RWPE2 (cell line): ENCODE measurements at regions not wholly inside any gene's neighbourhood (a gene's known extent, or its start where the extent isn't known, plus 50 kb on each side); places are given as distances from the start of the nearest gene placed in this dataset.

Source experiments
- ATAC-seq: fragments of 200-7000 bp; cut with Tn5 transposase; 3 replicates; pipeline ENCODE4 v1.9.1; 2021; ENCODE audit warnings: low read depth
- DNase-seq: peaks from one replicate; pipeline ENCODE4 v3.0.0-alpha.2; 2020; ENCODE audit warnings: low spot score
- H3K27ac ChIP-seq: fragments of 450-650 bp; 2 replicates; pipeline ENCODE4 v1.5.1; 2017; ENCODE audit warnings: mild to moderate bottlenecking; ENCODE audit not compliant: poor library complexity, severe bottlenecking
- H3K27me3 ChIP-seq: fragments of 250-450 bp; sonication (Bioruptor Pico); 2 replicates; pipeline ENCODE4 v1.5.1; 2021; ENCODE audit warnings: mild to moderate bottlenecking, moderate library complexity; ENCODE audit not compliant: insufficient read depth, poor library complexity, severe bottlenecking
- H3K36me3 ChIP-seq: fragments of 250-450 bp; sonication (Bioruptor Pico); 2 replicates; pipeline ENCODE4 v1.5.1; 2020; ENCODE audit warnings: low read depth, mild to moderate bottlenecking, moderate library complexity
- H3K4me1 ChIP-seq: fragments of 250-450 bp; sonication (Bioruptor Pico); 2 replicates; pipeline ENCODE4 v1.5.1; 2021; ENCODE audit warnings: mild to moderate bottlenecking, moderate library complexity; ENCODE audit not compliant: insufficient read depth, poor library complexity, severe bottlenecking
- H3K4me3 ChIP-seq: fragments of 250-450 bp; sonication (Bioruptor Pico); 2 replicates; pipeline ENCODE4 v1.5.1; 2021; ENCODE audit warnings: mild to moderate bottlenecking, moderate library complexity; ENCODE audit not compliant: severe bottlenecking
- H3K9me3 ChIP-seq: fragments of 250-450 bp; sonication (Bioruptor Pico); 2 replicates; pipeline ENCODE4 v1.5.1; 2021; ENCODE audit warnings: mild to moderate bottlenecking, moderate library complexity; ENCODE audit not compliant: severe bottlenecking
- CTCF ChIP-seq: fragments of 450-650 bp; IDR thresholded peaks from one replicate; pipeline ENCODE4 v1.5.1; 2017; ENCODE audit warnings: mild to moderate bottlenecking, moderate library complexity; ENCODE audit not compliant: poor library complexity, severe bottlenecking

GRCh38 chr2:30359644-30360167 lies 87.3 kb upstream of the LCLAT1 start:
- Histone ChIP-seq H3K36me3 (no peaks in the 10 kb centered on the region), H3K27me3 (no peaks in the 10 kb centered on the region), H3K4me1 (no peaks in the 10 kb centered on the region), H3K27ac (no peak overlapping the region), H3K9me3 (no peaks in the 10 kb centered on the region), H3K4me3 (no peak overlapping the region)
- TF ChIP-seq CTCF = no peak
- DNase-seq = no peak
- no peak for ATAC-seq

DNA sequence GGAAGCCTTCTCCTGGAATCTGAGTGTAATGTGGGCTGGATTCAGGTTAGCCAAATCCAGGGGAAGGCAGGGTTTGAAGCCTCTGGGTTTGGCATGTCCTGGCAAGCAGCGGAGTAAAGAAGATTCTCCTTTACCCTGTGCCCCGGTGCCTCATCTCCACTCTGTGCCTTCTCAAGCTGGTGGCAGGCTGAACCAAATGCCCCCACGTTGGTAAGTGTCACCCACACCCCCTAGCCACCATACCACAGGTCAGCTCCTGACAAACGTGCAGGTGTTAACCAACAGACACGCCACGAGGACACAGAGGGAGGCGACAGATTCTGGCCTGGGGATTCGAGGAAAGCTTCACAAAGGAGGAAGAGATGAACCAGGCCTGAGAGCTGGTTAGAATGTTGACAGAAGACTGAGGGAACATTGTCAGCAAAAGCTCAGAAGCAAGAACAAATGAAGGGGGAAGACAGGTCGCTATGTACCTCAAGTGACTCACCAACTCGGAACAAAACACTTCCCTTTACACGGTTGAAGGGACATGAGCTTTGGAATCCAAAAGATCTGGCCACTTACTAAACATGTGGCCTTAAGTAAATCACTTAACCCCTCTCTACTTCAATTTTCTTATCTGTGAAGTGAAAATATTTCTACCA lies 85.2 kb upstream of the LCLAT1 start:
- no peaks in the 10 kb centered on the region for H3K36me3 ChIP-seq
- no peak for DNase-seq

DNA sequence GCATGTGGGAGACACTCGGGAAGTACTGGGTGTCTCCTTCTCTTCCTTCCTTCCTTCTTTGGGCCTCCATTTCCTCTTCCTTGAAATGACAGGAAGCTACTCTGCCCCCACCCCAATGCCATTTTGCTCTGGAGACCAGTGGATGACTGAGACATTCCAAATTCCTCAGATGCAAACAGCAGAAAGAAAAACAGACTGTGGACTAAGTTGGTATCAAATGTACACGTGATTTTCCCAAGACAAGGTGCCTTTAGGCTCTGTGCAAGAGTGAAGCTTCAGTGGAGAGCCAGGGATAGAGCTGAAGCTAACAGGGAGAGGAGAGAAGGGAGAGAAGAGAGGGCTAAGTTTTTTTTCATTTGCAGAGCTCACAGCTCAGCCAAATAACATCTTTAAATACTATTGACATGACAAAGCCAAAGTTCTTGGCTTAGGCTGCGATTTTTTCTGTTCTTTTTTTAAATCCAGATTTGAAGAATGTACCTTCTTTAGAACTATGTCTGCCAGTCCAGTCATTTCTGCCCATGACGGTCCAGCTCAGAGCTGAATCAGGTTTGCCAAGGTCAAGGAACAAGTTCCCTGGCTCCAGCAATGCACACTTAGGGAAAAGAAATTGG lies 84.5 kb upstream of the LCLAT1 start:
- TF ChIP-seq CTCF = no peak
- no peak overlapping the region for H3K4me3 ChIP-seq
- ATAC-seq (no peak; the same call in 2 of the 3 replicates), DNase-seq (no peak)
- no peaks in the 10 kb centered on the region for H3K27me3 ChIP-seq
- no peaks in the 10 kb centered on the region for H3K4me1 ChIP-seq
- no peaks in the 10 kb centered on the region for H3K36me3 ChIP-seq
- H3K9me3 ChIP-seq = no peaks in the 10 kb centered on the region
- no peak overlapping the region for H3K27ac ChIP-seq

More for the DNA sequence above, 85.2 kb upstream of the LCLAT1 start:
- no peak overlapping the region for H3K4me3 ChIP-seq
- no peak for ATAC-seq
- no peaks in the 10 kb centered on the region for H3K27me3 ChIP-seq
- H3K4me1 ChIP-seq = no peaks in the 10 kb centered on the region
- H3K27ac ChIP-seq = no peak overlapping the region
- H3K9me3 ChIP-seq = no peaks in the 10 kb centered on the region
- TF ChIP-seq CTCF = no peak

DNA sequence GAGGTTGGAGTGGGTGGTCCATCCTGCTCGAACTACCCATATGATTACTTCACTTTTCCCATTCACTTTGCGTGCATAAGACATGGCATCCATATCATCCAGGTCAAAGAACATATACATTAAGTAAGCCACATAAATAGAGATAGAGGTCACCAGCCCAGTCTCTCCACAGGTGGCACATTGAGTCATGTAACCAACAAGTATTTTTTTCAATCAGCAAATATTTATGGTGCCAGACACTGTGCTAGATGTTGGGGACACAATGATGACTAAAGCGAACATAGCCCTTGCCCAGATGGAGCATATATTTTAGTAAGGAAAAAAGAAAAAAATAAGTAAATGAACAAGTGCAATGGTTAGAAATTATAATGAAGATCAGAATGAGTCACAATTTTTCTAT lies 83.6 kb upstream of the LCLAT1 start:
- TF ChIP-seq CTCF = no peak
- Histone ChIP-seq H3K36me3 (no peaks in the 10 kb centered on the region), H3K4me1 (no peaks in the 10 kb centered on the region), H3K9me3 (no peaks in the 10 kb centered on the region), H3K27me3 (no peaks in the 10 kb centered on the region), H3K4me3 (no peak overlapping the region), H3K27ac (no peak overlapping the region)
- DNase-seq (no peak), ATAC-seq (no peak)

DNA sequence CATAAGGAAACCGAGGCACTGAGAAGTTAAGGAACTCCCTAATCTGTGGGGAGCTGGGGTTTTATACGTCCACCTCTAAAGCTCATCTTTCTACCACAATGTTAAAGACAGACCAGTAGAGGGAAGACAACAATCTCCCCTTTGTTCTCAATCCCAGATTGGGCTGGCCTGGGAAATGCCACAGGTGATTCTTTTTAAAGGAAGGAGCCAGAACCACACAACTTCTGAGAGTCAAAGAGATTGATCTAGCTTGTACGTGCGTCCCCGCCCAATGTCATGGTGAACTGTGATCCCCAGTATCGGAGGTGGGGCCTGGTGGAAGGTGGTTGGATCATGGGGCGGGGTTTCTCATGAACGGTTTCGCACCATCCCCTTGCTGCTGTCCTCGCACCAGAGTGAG lies 81.8 kb upstream of the LCLAT1 start:
- no peak for TF ChIP-seq CTCF
- H3K4me1 ChIP-seq = no peaks in the 10 kb centered on the region
- H3K36me3 ChIP-seq = no peaks in the 10 kb centered on the region
- no peaks in the 10 kb centered on the region for H3K27me3 ChIP-seq
- no peak overlapping the region for H3K4me3 ChIP-seq
- no peak for DNase-seq
- no peak for ATAC-seq
- H3K9me3 ChIP-seq = no peaks in the 10 kb centered on the region
- no peak overlapping the region for H3K27ac ChIP-seq
